ENCODE measurements at regions not wholly inside any gene's neighbourhood (a gene's known extent, or its start where the extent isn't known, plus 50 kb on each side); places are given as distances from the start of the nearest gene placed in this dataset.

GRCh38 chr2:200170221-200170620, 136.3 kb upstream of the SPATS2L start:
- no peak overlapping the region for H3K27ac ChIP-seq
- H3K27me3 ChIP-seq = no peaks in the 10 kb centered on the region
- no peak overlapping the region for H3K4me2 ChIP-seq
- H4K20me1 ChIP-seq = no peaks in the 10 kb centered on the region
- no peaks in the 10 kb centered on the region for H3K4me1 ChIP-seq
- TF ChIP-seq Cebpa-rat (IDR thresholded peaks at IDR 0.05) = no peak
- H3K9me3 ChIP-seq = peaks cover 24% of the 10 kb centered on the region
- H3K36me3 ChIP-seq = no peaks in the 10 kb centered on the region
- H3K4me3 ChIP-seq = no peak overlapping the region
- no peak overlapping the region for H3K9ac ChIP-seq

GRCh38 chr2:200171731-200172482, 134.6 kb upstream of the SPATS2L start:
- Histone ChIP-seq H3K9me3 (peaks cover 12% of the 10 kb centered on the region), H3K4me1 (no peaks in the 10 kb centered on the region), H3K36me3 (no peaks in the 10 kb centered on the region), H3K4me3 (no peak overlapping the region), H3K4me2 (no peak overlapping the region), H3K27me3 (no peaks in the 10 kb centered on the region), H4K20me1 (no peaks in the 10 kb centered on the region), H3K27ac (no peak overlapping the region), H3K9ac (no peak overlapping the region)
- TF ChIP-seq Cebpa-rat (IDR thresholded peaks at IDR 0.05) = no peak

- no peaks in the 10 kb centered on the region for H3K27me3 ChIP-seq
- H3K4me2 ChIP-seq = no peak overlapping the region
- no peaks in the 10 kb centered on the region for H4K20me1 ChIP-seq
- peaks cover 12% of the 10 kb centered on the region for H3K9me3 ChIP-seq
- H3K9ac ChIP-seq = no peak overlapping the region
- no peak for TF ChIP-seq Cebpa-rat (IDR thresholded peaks at IDR 0.05)
- no peak overlapping the region for H3K27ac ChIP-seq
- no peak overlapping the region for H3K4me3 ChIP-seq
- no peaks in the 10 kb centered on the region for H3K36me3 ChIP-seq
- no peaks in the 10 kb centered on the region for H3K4me1 ChIP-seq
Measured at GRCh38 chr2:200172521-200172920, 134.0 kb upstream of the SPATS2L start.

GRCh38 chr2:200172944-200173581, 133.4 kb upstream of the SPATS2L start:
- Histone ChIP-seq H3K36me3 (no peaks in the 10 kb centered on the region), H3K4me2 (no peak overlapping the region), H3K4me3 (no peak overlapping the region), H3K4me1 (no peaks in the 10 kb centered on the region), H3K9ac (no peak overlapping the region), H3K27me3 (no peaks in the 10 kb centered on the region), H4K20me1 (no peaks in the 10 kb centered on the region), H3K9me3 (peaks cover 12% of the 10 kb centered on the region), H3K27ac (no peak overlapping the region)
- no peak for TF ChIP-seq Cebpa-rat (IDR thresholded peaks at IDR 0.05)

GRCh38 chr2:200173691-200174090, 132.8 kb upstream of the SPATS2L start:
- H3K9ac ChIP-seq = no peak overlapping the region

GRCh38 chr2:200174433-200175216, 131.9 kb upstream of the SPATS2L start:
- Histone ChIP-seq H3K27me3 (no peaks in the 10 kb centered on the region), H3K4me2 (no peak overlapping the region), H3K36me3 (no peaks in the 10 kb centered on the region)

More at GRCh38 chr2:200173691-200174090, 132.8 kb upstream of the SPATS2L start:
- no peak overlapping the region for H3K4me2 ChIP-seq
- H4K20me1 ChIP-seq = no peaks in the 10 kb centered on the region
- no peaks in the 10 kb centered on the region for H3K27me3 ChIP-seq
- no peaks in the 10 kb centered on the region for H3K4me1 ChIP-seq
- no peaks in the 10 kb centered on the region for H3K36me3 ChIP-seq
- no peak for TF ChIP-seq Cebpa-rat (IDR thresholded peaks at IDR 0.05)
- H3K9me3 ChIP-seq = peaks cover 12% of the 10 kb centered on the region
- H3K27ac ChIP-seq = no peak overlapping the region
- H3K4me3 ChIP-seq = no peak overlapping the region

GRCh38 chr2:200177971-200178911, 128.3 kb upstream of the SPATS2L start:
- Histone ChIP-seq H3K27ac (no peak overlapping the region), H3K9ac (no peak overlapping the region), H3K27me3 (no peaks in the 10 kb centered on the region), H3K4me1 (no peaks in the 10 kb centered on the region), H3K36me3 (no peaks in the 10 kb centered on the region), H3K4me2 (no peak overlapping the region), H3K4me3 (no peak overlapping the region), H3K9me3 (peaks cover 12% of the 10 kb centered on the region), H4K20me1 (no peaks in the 10 kb centered on the region)
- no peak for TF ChIP-seq Cebpa-rat (IDR thresholded peaks at IDR 0.05)

More at GRCh38 chr2:200174433-200175216, 131.9 kb upstream of the SPATS2L start:
- H3K9me3 ChIP-seq = peaks cover 12% of the 10 kb centered on the region
- no peaks in the 10 kb centered on the region for H4K20me1 ChIP-seq
- no peak overlapping the region for H3K9ac ChIP-seq
- H3K4me3 ChIP-seq = no peak overlapping the region
- TF ChIP-seq Cebpa-rat (IDR thresholded peaks at IDR 0.05) = no peak
- no peak overlapping the region for H3K27ac ChIP-seq
- no peaks in the 10 kb centered on the region for H3K4me1 ChIP-seq

GRCh38 chr2:200179151-200179550, 127.3 kb upstream of the SPATS2L start:
- no peaks in the 10 kb centered on the region for H3K36me3 ChIP-seq
- TF ChIP-seq Cebpa-rat (IDR thresholded peaks at IDR 0.05) = no peak
- H4K20me1 ChIP-seq = no peaks in the 10 kb centered on the region
- no peaks in the 10 kb centered on the region for H3K4me1 ChIP-seq
- no peaks in the 10 kb centered on the region for H3K27me3 ChIP-seq
- no peak overlapping the region for H3K4me2 ChIP-seq
- no peak overlapping the region for H3K9ac ChIP-seq
- H3K4me3 ChIP-seq = no peak overlapping the region
- no peak overlapping the region for H3K27ac ChIP-seq
- peaks cover 10% of the 10 kb centered on the region for H3K9me3 ChIP-seq

- H4K20me1 ChIP-seq = no peaks in the 10 kb centered on the region
- no peaks in the 10 kb centered on the region for H3K4me1 ChIP-seq
- H3K4me3 ChIP-seq = no peak overlapping the region
- no peaks in the 10 kb centered on the region for H3K36me3 ChIP-seq
- H3K9ac ChIP-seq = no peak overlapping the region
- no peak for TF ChIP-seq Cebpa-rat (IDR thresholded peaks at IDR 0.05)
- H3K27me3 ChIP-seq = no peaks in the 10 kb centered on the region
- H3K9me3 ChIP-seq = no peaks in the 10 kb centered on the region
- no peak overlapping the region for H3K4me2 ChIP-seq
- H3K27ac ChIP-seq = no peak overlapping the region
Measured at GRCh38 chr2:200180943-200181342, 125.5 kb upstream of the SPATS2L start.

All from BLaER1 (cell line).